HuH-7.5 (cell line): ENCODE measurements at regions not wholly inside any gene's neighbourhood (a gene's known extent, or its start where the extent isn't known, plus 50 kb on each side); places are given as distances from the start of the nearest gene placed in this dataset.

Experiments
- DNase-seq: peaks from one replicate; pipeline ENCODE4 v3.0.0; 2011; ENCODE audit warnings: low spot score

GRCh38 chr11:30811226-30811755, 225.1 kb upstream of the MPPED2 start:
- DNase-seq: no peak

- no peak for DNase-seq
These were observed 224.0 kb upstream of the MPPED2 start for GRCh38 chr11:30810116-30810515.

GRCh38 chr11:30801357-30801756, 215.2 kb upstream of the MPPED2 start:
- no peak for DNase-seq

- no peak for DNase-seq
These were observed 214.8 kb upstream of the MPPED2 start for GRCh38 chr11:30800904-30801303.

- DNase-seq: no peak
These were observed 212.5 kb upstream of the MPPED2 start for GRCh38 chr11:30798547-30799236.

GRCh38 chr11:30789270-30789669, 203.1 kb upstream of the MPPED2 start:
- DNase-seq: no peak

- no peak for DNase-seq
These were observed 202.7 kb upstream of the MPPED2 start for GRCh38 chr11:30788849-30789248.

GRCh38 chr11:30786256-30787110, 200.3 kb upstream of the MPPED2 start:
- DNase-seq: no peak

- no peak for DNase-seq
These were observed 192.4 kb upstream of the MPPED2 start for GRCh38 chr11:30778596-30778995.

- DNase-seq: peak; percentile 7
These were observed 189.0 kb upstream of the MPPED2 start for GRCh38 chr11:30775233-30775522.

- no peak for DNase-seq
These were observed 188.5 kb upstream of the MPPED2 start for GRCh38 chr11:30774496-30775232.

GRCh38 chr11:30772908-30773307, 186.8 kb upstream of the MPPED2 start:
- no peak for DNase-seq

GRCh38 chr11:30763951-30764350, 177.8 kb upstream of the MPPED2 start:
- no peak for DNase-seq

- DNase-seq: no peak
These were observed 176.0 kb upstream of the MPPED2 start for GRCh38 chr11:30762188-30762587.

- no peak for DNase-seq
These were observed 174.2 kb upstream of the MPPED2 start for GRCh38 chr11:30760345-30760744.

GRCh38 chr11:30758946-30759504, 172.9 kb upstream of the MPPED2 start:
- no peak for DNase-seq

GRCh38 chr11:30758518-30758917, 172.4 kb upstream of the MPPED2 start:
- DNase-seq: no peak

- no peak for DNase-seq
These were observed 171.9 kb upstream of the MPPED2 start for GRCh38 chr11:30758012-30758411.

- no peak for DNase-seq
These were observed 167.8 kb upstream of the MPPED2 start for GRCh38 chr11:30753994-30754393.

- no peak for DNase-seq
These were observed 167.4 kb upstream of the MPPED2 start for GRCh38 chr11:30753504-30753903.

- no peak for DNase-seq
These were observed 163.1 kb upstream of the MPPED2 start for GRCh38 chr11:30749268-30749667.

- peak; percentile 14 for DNase-seq
These were observed 154.9 kb upstream of the MPPED2 start for GRCh38 chr11:30741039-30741550.
